ENCODE measurements at regions not wholly inside any gene's neighbourhood (a gene's known extent, or its start where the extent isn't known, plus 50 kb on each side); places are given as distances from the start of the nearest gene placed in this dataset.

GRCh38 chr7:46720761-46721160 is 799.7 kb upstream of the IGFBP3 start:
- no peak for DNase-seq (ENCODE audit: low spot score)

- no peak for DNase-seq (ENCODE audit: low spot score)
Observed at GRCh38 chr7:46719616-46720015, 798.5 kb upstream of the IGFBP3 start.

- DNase-seq (ENCODE audit: low spot score): no peak
Observed at GRCh38 chr7:46716926-46717325, 795.9 kb upstream of the IGFBP3 start.

GRCh38 chr7:46715579-46715978 is 794.5 kb upstream of the IGFBP3 start:
- no peak for DNase-seq (ENCODE audit: low spot score)

- no peak for DNase-seq (ENCODE audit: low spot score)
Observed at GRCh38 chr7:46714904-46715303, 793.8 kb upstream of the IGFBP3 start.

GRCh38 chr7:46713868-46714596 is 793.0 kb upstream of the IGFBP3 start:
- DNase-seq (ENCODE audit: low spot score): no peak

GRCh38 chr7:46710927-46711326 is 789.9 kb upstream of the IGFBP3 start:
- no peak for DNase-seq (ENCODE audit: low spot score)

- DNase-seq (ENCODE audit: low spot score): no peak
Observed at GRCh38 chr7:46707973-46708372, 786.9 kb upstream of the IGFBP3 start.

GRCh38 chr7:46705386-46706255 is 784.5 kb upstream of the IGFBP3 start:
- DNase-seq (ENCODE audit: low spot score): peak; percentile 57

GRCh38 chr7:46696741-46697140 is 775.7 kb upstream of the IGFBP3 start:
- no peak for DNase-seq (ENCODE audit: low spot score)

- no peak for DNase-seq (ENCODE audit: low spot score)
Observed at GRCh38 chr7:46695051-46695708, 774.1 kb upstream of the IGFBP3 start.

- no peak for DNase-seq (ENCODE audit: low spot score)
Observed at GRCh38 chr7:46694058-46694457, 773.0 kb upstream of the IGFBP3 start.

- no peak for DNase-seq (ENCODE audit: low spot score)
Observed at GRCh38 chr7:46687203-46687602, 766.1 kb upstream of the IGFBP3 start.

- no peak for DNase-seq (ENCODE audit: low spot score)
Observed at GRCh38 chr7:46685051-46685450, 764.0 kb upstream of the IGFBP3 start.

GRCh38 chr7:46682836-46683624 is 762.0 kb upstream of the IGFBP3 start:
- peak; percentile 77 for DNase-seq (ENCODE audit: low spot score)

GRCh38 chr7:46681865-46682503 is 760.9 kb upstream of the IGFBP3 start:
- DNase-seq (ENCODE audit: low spot score): peak; percentile 72

- peak; percentile 22 for DNase-seq (ENCODE audit: low spot score)
Observed at GRCh38 chr7:46680147-46680546, 759.1 kb upstream of the IGFBP3 start.

GRCh38 chr7:46679671-46680070 is 758.6 kb upstream of the IGFBP3 start:
- DNase-seq (ENCODE audit: low spot score): no peak

GRCh38 chr7:46678421-46678820 is 757.3 kb upstream of the IGFBP3 start:
- no peak for DNase-seq (ENCODE audit: low spot score)

GRCh38 chr7:46675456-46675855 is 754.4 kb upstream of the IGFBP3 start:
- DNase-seq (ENCODE audit: low spot score): no peak

- no peak for DNase-seq (ENCODE audit: low spot score)
Observed at GRCh38 chr7:46672861-46673260, 751.8 kb upstream of the IGFBP3 start.
